Upper lobe of left lung (tissue), 4 donors: ENCODE measurements at regions not wholly inside any gene's neighbourhood (a gene's known extent, or its start where the extent isn't known, plus 50 kb on each side); places are given as distances from the start of the nearest gene placed in this dataset.

Experiments
- EP300 ChIP-seq, 4 donors: sonication (generic); formaldehyde crosslinking; IDR thresholded peaks; one replicate each; pipeline ENCODE4 v1.5.1; 2017; ENCODE audit warnings: antibody characterized with exemption in 4 of 4, control low read depth in 2 of 4
- POLR2A ChIP-seq, 4 donors: fragments of 450-650 bp; IDR thresholded peaks; one replicate each; pipeline ENCODE4 v1.5.1; 2016 to 2017; ENCODE audit warnings: antibody characterized with exemption in 4 of 4, mild to moderate bottlenecking in 2 of 4
- TF ChIP-seq, protein P1 (sequence below), 6 experiments: fragments of 450-650 bp in 4 of 6; fragments of 200-600 bp in 2 of 6; sonication (generic) in 2 of 6; IDR thresholded peaks; one replicate each; pipeline ENCODE4 v1.5.1; 2016 to 2019; ENCODE audit warnings: antibody characterized with exemption in 6 of 6

DNA sequence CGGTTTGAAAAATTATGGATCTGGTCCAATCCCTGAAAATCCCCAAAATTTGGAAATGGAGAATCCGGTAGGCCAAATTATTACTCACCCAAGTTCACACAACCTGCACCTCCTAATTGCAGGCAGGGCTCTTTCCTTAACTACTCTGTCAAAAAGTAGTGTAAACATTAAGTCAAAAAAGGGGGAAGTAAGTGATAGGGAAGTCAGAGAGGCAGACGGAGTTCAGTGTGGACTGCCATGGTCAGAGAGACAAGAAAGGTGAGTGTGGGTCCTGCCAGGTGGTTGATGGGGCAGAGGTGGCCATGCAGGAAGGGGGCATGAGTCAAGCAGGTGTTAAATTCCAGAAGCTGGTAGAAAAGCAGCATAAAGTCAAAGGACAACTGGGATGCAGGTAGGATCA is 83.5 kb upstream of the CALM2 start:
- TF ChIP-seq, protein P1, sequence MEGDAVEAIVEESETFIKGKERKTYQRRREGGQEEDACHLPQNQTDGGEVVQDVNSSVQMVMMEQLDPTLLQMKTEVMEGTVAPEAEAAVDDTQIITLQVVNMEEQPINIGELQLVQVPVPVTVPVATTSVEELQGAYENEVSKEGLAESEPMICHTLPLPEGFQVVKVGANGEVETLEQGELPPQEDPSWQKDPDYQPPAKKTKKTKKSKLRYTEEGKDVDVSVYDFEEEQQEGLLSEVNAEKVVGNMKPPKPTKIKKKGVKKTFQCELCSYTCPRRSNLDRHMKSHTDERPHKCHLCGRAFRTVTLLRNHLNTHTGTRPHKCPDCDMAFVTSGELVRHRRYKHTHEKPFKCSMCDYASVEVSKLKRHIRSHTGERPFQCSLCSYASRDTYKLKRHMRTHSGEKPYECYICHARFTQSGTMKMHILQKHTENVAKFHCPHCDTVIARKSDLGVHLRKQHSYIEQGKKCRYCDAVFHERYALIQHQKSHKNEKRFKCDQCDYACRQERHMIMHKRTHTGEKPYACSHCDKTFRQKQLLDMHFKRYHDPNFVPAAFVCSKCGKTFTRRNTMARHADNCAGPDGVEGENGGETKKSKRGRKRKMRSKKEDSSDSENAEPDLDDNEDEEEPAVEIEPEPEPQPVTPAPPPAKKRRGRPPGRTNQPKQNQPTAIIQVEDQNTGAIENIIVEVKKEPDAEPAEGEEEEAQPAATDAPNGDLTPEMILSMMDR (IDR thresholded peaks at IDR 0.05) = no peak
- TF ChIP-seq POLR2A (IDR thresholded peaks at IDR 0.05) (no peak), EP300 (IDR thresholded peaks at IDR 0.05) (no peak)
